Endodermal cell (in vitro differentiated cells): ENCODE measurements at regions not wholly inside any gene's neighbourhood (a gene's known extent, or its start where the extent isn't known, plus 50 kb on each side); places are given as distances from the start of the nearest gene placed in this dataset.

Experiments used
- DNase-seq: peaks from one replicate; pipeline ENCODE4 v3.0.0-alpha.2; 2017
- H3K27ac ChIP-seq: 2 replicates; pipeline ENCODE4 v1.5.1; 2013; ENCODE audit warnings: mild to moderate bottlenecking, low read depth, low read length, moderate library complexity
- H3K27me3 ChIP-seq: 2 replicates; pipeline ENCODE4 v1.6.1; 2013; ENCODE audit warnings: mild to moderate bottlenecking, low read length, moderate library complexity; ENCODE audit not compliant: insufficient read depth, control insufficient read depth, poor library complexity, severe bottlenecking
- H3K36me3 ChIP-seq: 2 replicates; pipeline ENCODE4 v1.7.0; 2013; ENCODE audit warnings: mild to moderate bottlenecking, low read length, moderate library complexity; ENCODE audit not compliant: control insufficient read depth, insufficient read depth
- H3K4me1 ChIP-seq: one replicate; pipeline ENCODE4 v1.7.0; 2013; ENCODE audit warnings: low read length; ENCODE audit not compliant: control insufficient read depth, insufficient read depth
- H3K4me3 ChIP-seq: 2 replicates; pipeline ENCODE4 v1.5.1; 2013; ENCODE audit warnings: mild to moderate bottlenecking, low read length, moderate library complexity
- H3K9ac ChIP-seq: 2 replicates; pipeline ENCODE4 v1.6.1; 2013; ENCODE audit warnings: mild to moderate bottlenecking, low read length, moderate library complexity; ENCODE audit not compliant: poor library complexity, severe bottlenecking; ENCODE audit errors: extremely low read depth
- H3K9me3 ChIP-seq: 2 replicates; pipeline ENCODE4 v1.6.1; 2013; ENCODE audit warnings: mild to moderate bottlenecking, low read length, moderate library complexity; ENCODE audit not compliant: control insufficient read depth
- H3K27ac Mint-ChIP-seq: 2 replicates; pipeline ENCODE4 v1.8.0; 2020; ENCODE audit warnings: mixed read lengths
- H3K27me3 Mint-ChIP-seq: 2 replicates; pipeline ENCODE4 v1.8.0; 2021; ENCODE audit warnings: mild to moderate bottlenecking, mixed read lengths; ENCODE audit not compliant: insufficient read depth
- H3K36me3 Mint-ChIP-seq: 2 replicates; pipeline ENCODE4 v1.8.0; 2020; ENCODE audit warnings: low read depth, mixed read lengths
- H3K4me1 Mint-ChIP-seq: 2 replicates; pipeline ENCODE4 v1.8.0; 2020; ENCODE audit warnings: mixed read lengths
- H3K4me3 Mint-ChIP-seq: 2 replicates; pipeline ENCODE4 v1.8.0; 2020; ENCODE audit warnings: mild to moderate bottlenecking, moderate library complexity, mixed read lengths
- H3K9me3 Mint-ChIP-seq: 2 replicates; pipeline ENCODE4 v1.8.0; 2020; ENCODE audit warnings: mild to moderate bottlenecking, mixed read lengths
- CTCF ChIP-seq: fragments of 200-600 bp; sonication (generic); conservative IDR thresholded peaks from 2 replicates; pipeline ENCODE4 v1.5.0; 2021; ENCODE audit warnings: antibody characterized with exemption, mild to moderate bottlenecking
- WGBS, 2 experiments: methylation state at CpG; one replicate each; pipeline versions ENCODE4 v1.1.5 to v1.1.7; 2013; ENCODE audit warnings: missing lambda C conversion rate in 2 of 2, mixed read lengths in 1 of 2; ENCODE audit not compliant: insufficient coverage in 1 of 2, insufficient read length in 1 of 2; 5-methylcytosine and 5-hydroxymethylcytosine counted together

- Histone ChIP-seq H3K4me3 (no peak overlapping the region), H3K9ac (no peak overlapping the region), H3K4me1 (peaks cover 12% of the 10 kb centered on the region), H3K9me3 (no peaks in the 10 kb centered on the region), H3K27me3 (peaks cover 7% of the 10 kb centered on the region), H3K36me3 (no peaks in the 10 kb centered on the region), H3K27ac (no peak overlapping the region)
- WGBS, 2 experiments: 84 to 98% methylated on average over 4 of the region's 4 CpGs
- Mint-ChIP-seq H3K27ac (no peak overlapping the region), H3K4me3 (no peak overlapping the region), H3K4me1 (peaks cover 44% of the 10 kb centered on the region), H3K9me3 (peaks cover 2% of the 10 kb centered on the region), H3K36me3 (no peaks in the 10 kb centered on the region), H3K27me3 (peaks cover 30% of the 10 kb centered on the region)
- DNase-seq: no peak
- TF ChIP-seq CTCF: no peak
These were observed 241.0 kb downstream of the SEC61B start for GRCh38 chr9:99463131-99463530.

GRCh38 chr9:99464568-99464967, 242.5 kb downstream of the SEC61B start:
- Histone ChIP-seq H3K27me3 (peaks cover 7% of the 10 kb centered on the region), H3K27ac (no peak overlapping the region), H3K9me3 (no peaks in the 10 kb centered on the region), H3K36me3 (no peaks in the 10 kb centered on the region), H3K4me1 (peaks cover 12% of the 10 kb centered on the region), H3K9ac (no peak overlapping the region), H3K4me3 (no peak overlapping the region)
- TF ChIP-seq CTCF: no peak
- H3K27me3 Mint-ChIP-seq: peaks cover 25% of the 10 kb centered on the region
- no peak overlapping the region for H3K27ac Mint-ChIP-seq
- no peak for DNase-seq
- H3K4me1 Mint-ChIP-seq: peaks cover 44% of the 10 kb centered on the region
- no peak overlapping the region for H3K4me3 Mint-ChIP-seq
- H3K9me3 Mint-ChIP-seq: peaks cover 13% of the 10 kb centered on the region
- 95% methylated on average over 4 of the region's 4 CpGs; no CpG with 5 or more reads in 1 of the 2 experiments for WGBS, 2 experiments
- H3K36me3 Mint-ChIP-seq: no peaks in the 10 kb centered on the region

GRCh38 chr9:99465231-99465907, 243.3 kb downstream of the SEC61B start:
- DNase-seq: no peak
- no peak overlapping the region for H3K9ac ChIP-seq
- H3K4me1 ChIP-seq: peaks cover 12% of the 10 kb centered on the region
- no peaks in the 10 kb centered on the region for H3K36me3 ChIP-seq
- H3K4me3 ChIP-seq: no peak overlapping the region
- Mint-ChIP-seq H3K4me3 (no peak overlapping the region), H3K27ac (no peak overlapping the region), H3K36me3 (no peaks in the 10 kb centered on the region), H3K4me1 (peaks cover 44% of the 10 kb centered on the region), H3K27me3 (peaks cover 21% of the 10 kb centered on the region), H3K9me3 (peaks cover 16% of the 10 kb centered on the region)
- peaks cover 7% of the 10 kb centered on the region for H3K27me3 ChIP-seq
- no peaks in the 10 kb centered on the region for H3K9me3 ChIP-seq
- H3K27ac ChIP-seq: peak overlapping the region; percentile 45
- WGBS, 2 experiments: 92% methylated on average over 7 of the region's 7 CpGs; no CpG with 5 or more reads in 1 of the 2 experiments
- TF ChIP-seq CTCF: no peak
